ENCODE measurements at regions not wholly inside any gene's neighbourhood (a gene's known extent, or its start where the extent isn't known, plus 50 kb on each side); places are given as distances from the start of the nearest gene placed in this dataset.

DNA sequence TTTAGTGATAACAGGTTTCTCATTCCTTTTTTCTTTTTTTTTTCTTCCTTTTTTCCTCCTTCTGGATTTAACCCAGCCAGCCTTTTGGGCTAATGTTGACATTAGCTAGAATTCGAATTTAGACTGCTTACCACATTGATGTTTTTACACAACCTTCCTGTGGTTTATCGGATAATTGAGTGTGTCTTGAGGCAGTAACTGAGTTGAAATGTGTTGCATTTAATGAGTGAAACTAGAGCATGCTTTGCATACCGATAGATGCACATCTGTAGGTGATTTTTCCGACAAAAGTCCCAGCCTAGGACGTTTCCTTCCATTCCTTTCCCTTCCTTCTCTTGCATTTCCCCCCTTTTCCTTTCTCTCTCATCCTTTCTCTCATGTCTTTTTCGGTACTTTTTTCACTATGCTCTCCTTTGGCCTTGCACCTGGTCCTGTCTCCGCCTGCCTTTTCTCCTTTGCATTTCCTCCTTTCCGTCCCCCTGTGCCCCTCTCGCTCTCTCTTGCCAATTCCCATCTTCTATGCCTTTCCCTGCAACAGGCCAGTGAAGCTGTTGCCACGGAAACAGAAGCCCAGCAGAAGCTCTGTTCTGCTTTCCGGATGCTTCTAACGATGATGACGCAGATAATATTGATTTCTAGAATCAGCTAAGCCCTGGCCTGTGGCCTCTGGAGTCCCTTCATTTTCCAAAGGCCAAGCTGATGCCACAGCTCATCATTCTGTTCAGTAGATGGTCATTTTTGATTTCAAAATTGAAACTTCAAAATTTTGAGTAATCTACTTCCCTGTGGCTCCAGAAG lies 76.1 kb downstream of the SLC25A47 start:
- DNase-seq (ENCODE audit: low read depth, low spot score), result no peak

DNA sequence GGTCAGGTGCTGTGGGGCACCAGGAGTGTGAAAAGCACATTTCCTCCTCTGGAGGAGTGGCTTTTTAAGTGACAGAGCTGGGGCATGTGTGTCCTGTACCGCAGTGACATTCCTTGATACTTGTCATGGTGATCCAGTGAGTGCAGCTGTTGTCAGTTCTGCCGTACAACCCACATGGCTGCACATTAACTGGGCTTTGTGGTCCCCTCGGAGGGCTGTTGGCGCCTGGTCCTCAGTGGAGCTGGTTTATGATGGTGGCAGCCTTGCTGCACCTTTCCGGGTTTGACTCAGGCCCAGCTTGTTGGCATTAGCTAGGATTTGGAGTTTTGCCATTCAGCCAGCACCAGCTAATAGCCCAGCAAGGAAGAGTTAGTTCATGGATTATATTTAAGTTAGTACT lies 77.0 kb downstream of the SLC25A47 start:
- no peak for DNase-seq (ENCODE audit: low read depth, low spot score)

DNA sequence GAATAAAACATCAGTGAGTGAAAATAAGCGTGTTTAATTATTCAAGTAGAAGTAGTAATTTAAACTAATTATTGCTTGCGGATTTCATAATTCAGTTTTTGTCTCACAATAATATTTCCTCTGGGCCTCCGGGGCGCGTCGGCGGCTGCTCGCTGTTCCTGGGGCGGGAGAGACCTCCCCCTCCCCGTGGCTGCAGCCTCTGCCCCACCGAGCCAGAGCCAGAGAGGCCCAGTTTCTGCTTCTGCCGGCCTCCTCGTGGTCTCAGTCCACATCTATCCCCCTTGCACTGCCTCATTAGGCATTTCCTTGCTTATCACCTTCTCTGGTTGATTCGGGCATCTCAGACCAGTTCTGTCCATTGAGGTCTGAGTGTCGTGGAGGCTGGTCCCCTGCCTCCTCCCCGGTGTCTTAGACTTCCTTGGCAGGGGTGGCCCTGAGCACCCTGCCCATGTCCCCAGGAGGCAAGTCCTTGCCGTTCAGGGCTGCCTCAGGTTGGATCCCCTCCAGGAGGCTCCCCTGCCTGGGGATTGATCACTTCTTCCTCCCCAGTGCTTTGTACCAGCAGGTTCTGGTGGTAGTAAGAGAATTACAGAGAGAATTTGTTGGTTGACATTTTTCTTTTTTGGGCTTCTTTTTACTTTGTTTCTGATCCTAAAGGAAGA lies 78.0 kb downstream of the SLC25A47 start:
- no peak for DNase-seq (ENCODE audit: low read depth, low spot score)

DNA sequence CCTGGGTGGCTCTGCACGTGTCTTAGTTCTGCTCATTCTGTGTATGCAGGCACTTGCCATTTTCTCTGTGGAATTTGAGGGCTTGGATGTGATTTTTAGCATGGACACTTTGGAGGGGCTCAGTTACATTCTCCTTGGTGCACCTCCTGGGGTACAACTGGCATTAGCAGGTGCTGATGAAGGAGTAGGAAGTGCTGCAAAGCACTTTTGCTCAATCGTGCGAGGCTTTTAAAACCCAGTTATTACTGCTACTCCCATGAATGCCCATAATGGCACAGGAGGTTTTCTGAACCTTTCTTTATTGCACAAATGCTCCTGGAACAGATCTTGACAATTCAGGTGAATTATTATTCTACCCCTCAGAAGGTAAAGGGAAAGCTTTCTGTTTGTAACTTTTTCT lies 78.7 kb downstream of the SLC25A47 start:
- no peak for DNase-seq (ENCODE audit: low read depth, low spot score)

DNA sequence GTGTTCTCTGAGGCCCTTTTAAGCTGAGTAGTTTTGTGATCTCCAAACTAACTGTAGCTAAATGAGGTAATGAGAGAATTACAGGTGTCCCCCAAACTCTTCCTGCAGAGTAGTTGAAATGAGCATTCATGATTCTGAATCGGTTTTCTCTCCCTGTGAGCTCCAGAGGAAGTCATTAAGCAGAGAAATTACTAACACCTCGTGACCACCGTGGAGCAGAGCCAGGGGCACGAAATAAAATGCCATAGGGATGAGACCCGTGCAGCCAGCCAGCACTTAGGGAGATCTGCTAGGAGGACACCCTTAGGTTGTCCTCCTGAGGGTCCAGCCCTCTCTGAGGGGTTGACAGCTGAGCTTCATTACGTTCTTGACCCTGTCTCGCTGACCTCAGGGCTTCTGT lies 79.5 kb downstream of the SLC25A47 start:
- no peak for DNase-seq (ENCODE audit: low read depth, low spot score)

DNA sequence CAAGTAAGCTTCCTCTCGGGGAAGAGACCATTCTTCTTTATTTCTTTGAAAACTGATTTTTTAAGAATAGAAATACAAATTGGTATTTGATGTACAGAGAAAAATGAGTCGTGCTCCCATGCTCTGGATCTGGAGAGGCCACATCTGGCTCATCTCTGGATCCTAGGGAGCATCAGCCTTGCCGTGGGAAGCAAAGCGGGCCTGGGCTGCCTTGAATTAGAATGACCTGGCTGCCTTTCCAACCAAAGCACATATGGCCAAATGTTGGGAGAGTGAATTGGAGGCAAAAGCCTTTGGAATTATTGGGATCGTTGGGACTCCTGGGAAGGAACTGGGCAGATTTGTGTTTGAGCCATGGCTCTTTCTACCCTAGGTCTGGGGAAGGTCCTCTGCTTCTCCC lies 80.0 kb downstream of the SLC25A47 start:
- no peak for DNase-seq (ENCODE audit: low read depth, low spot score)

DNA sequence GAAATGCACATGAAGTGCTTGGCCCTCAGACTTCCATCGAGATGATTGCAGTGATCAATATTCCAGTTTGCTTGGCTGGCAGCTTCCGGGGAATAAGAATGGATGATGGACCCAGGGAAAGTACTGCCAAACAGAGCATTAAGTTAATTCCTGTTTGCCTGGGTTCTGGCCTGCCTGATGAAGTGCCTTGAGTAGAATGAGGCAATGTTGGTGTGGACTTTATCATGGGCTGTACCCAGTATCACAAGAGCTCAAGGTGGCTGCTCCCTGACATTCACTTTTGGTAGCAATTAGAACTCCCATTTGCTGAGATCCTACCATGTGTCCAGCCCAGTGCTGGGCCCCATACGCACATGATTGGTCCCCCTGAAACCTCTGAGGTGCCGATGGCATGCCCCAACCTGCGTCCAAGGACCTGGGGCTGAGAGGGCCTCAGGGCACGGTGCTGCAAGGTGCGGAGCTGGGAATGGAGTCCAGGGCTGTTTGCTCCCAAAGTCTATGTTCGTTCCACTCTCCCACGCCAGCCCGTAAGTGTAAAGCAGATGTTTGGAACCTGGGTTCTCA lies 80.7 kb downstream of the SLC25A47 start:
- no peak for DNase-seq (ENCODE audit: low read depth, low spot score)

DNA sequence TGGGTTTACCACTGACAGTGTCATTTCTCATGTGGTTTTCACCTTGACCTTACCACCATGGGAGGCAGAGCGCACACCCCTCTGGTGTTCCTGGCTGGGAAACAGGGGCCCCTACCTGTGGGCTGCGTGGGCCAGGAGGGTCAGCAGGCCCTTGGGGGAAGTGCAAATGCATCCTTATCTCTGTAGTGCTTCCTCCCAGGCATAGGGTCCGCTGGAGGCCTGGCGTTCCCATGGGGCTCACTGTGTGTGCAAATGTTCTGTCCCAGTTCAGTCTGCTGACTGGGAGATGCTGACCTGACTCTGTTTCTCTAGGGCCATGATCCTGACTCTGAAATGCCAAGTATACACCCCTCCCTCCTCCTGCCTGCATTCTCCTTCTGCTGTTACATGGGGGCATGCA lies 81.3 kb downstream of the SLC25A47 start:
- DNase-seq (ENCODE audit: low read depth, low spot score), result no peak

DNA sequence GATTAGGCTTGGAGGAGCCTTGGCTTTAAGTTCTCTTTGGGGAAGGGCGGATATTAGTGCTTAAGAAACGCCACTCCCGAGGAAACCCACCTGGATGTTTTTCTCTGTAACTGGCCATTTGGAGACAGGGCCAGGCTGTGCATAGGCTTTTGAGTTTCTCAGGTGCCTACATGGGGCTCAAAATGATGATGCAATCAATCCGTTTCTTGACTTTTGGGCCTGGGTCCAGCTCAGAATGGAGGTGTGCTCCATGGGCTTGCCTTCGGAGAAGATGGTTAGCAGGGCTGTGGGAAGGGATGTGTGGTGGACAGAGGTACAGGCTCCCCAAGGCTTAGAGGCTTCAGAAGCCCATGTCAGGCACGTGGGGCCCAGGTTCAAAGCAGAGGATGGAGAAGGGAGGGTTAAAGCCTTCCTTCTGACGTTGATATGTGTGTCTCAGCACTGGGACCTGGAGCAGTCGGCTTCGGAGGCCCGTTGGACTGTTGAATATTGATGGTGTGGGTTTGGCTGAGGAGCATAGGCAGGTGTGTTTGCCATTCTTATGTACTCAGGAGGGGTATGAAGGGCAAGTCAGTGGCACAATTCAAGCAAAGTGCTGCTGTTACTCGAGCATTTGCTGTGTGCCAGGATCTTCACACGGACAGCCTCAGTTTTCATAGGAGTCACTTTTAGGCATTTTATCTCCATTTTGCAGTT lies 82.8 kb downstream of the SLC25A47 start:
- no peak for DNase-seq (ENCODE audit: low read depth, low spot score)

DNA sequence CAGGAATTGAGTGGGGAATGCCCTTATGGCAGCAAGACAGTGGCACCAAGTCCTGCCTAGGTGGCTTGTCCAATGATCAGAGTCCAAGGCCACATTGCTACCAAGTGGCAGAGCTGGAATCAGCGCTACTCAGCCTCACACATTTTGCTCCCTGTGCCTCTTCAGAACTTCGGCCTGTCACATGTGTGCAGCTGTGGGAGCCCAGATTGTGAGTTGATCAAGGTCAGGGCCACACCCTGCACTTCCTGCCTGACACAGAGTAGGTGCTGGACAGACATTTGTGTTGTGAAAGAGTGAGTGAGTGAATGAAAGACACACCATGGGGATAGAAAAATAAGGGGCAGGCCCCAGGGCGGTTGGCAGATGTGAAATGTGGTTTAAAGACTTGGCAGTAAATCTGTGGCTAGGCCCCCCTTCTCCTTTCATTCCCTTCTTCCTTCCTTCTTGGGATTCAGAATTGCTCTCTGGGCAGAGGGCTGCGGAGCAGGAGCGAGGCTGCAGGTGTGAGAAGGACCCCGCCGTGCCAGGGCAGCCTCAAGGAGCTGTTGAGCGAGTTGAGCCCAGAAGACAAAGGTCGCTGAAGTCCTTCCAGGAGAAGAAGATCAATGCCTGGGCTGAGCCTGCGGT lies 83.5 kb downstream of the SLC25A47 start:
- DNase-seq (ENCODE audit: low read depth, low spot score), result no peak

DNA sequence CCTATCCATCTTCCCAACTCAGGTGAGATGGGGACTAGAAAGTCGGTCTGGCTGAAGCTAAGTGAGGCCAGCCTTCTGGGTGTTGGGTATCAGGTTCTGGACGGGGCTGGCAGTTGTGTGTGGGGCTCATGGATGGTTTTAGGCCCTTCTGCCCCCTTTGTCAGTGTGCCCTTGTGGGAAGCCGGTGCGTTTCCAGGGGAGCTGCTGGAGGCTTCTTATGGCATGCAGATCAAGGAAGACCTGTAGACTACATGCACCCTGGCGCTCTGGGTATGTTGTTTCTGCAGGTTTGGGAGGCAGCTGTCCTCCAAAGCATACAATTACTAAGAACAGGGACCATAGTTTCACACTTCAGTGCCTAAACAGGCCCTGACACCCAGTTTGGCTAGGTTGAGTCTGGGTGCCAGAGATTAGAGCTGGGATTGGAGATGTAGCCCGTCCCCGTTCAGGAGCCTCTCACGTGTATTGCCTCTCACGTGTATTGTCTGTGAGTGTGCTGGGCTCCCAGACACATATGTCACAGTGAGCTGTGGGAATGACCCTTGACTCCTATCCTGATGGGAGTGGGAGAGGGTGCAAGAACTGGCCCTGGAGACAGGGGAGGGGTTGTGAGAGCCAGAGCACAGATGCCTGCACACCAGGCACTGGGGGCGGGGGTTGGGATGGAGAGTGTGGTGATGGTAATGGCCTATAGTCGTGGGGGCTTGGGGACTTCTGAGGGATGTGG lies 84.4 kb downstream of the SLC25A47 start:
- DNase-seq (ENCODE audit: low read depth, low spot score), result no peak

DNA sequence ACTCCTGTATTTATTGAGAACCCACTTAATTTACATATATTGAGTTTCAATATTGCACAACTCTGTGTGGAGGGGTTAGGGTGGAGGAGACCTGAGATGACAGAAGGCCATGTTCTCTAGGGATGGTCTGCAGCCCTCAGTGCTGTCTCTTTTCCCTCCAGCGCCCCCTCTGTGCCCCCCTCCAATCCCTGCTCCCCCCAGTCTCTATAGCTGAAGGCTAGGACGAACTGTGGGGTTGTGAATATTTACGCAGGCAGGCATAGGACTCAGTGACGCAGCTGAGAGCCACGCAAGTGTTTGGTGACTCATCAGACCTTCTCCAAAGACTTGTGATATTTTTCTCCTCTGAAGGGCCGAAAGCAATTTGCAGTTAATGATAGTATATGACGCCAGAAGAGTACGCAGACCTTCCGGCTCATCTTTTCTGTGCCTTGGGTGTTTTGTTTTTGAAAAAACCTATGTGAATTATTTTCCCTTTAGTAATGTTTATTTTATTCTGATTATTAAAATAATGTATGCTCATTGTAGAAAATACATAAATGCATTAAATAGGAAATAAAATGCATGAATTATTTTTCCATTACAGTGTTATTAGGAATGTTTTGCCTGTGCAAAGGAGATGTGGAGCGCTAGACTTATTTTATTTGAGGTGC lies 85.3 kb downstream of the SLC25A47 start:
- DNase-seq (ENCODE audit: low read depth, low spot score), result no peak

DNA sequence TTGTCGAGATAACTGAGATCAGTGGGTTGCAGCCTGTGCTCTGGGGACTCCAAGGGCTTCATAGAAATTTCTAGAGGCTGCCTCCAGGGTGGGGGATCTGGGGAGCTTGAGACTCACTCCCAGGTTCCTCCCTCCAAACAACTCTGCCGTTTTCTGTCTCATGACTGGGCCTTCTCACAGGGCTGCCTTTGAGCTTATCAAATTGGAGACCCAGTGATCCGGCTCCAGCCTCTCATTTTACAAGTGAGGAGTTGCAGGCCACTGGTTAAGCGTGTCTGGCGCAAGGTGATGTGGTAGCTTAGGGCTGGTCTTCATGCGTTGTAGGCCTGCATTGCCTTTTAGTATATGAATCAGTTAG lies 85.8 kb downstream of the SLC25A47 start:
- DNase-seq (ENCODE audit: low read depth, low spot score), result no peak

DNA sequence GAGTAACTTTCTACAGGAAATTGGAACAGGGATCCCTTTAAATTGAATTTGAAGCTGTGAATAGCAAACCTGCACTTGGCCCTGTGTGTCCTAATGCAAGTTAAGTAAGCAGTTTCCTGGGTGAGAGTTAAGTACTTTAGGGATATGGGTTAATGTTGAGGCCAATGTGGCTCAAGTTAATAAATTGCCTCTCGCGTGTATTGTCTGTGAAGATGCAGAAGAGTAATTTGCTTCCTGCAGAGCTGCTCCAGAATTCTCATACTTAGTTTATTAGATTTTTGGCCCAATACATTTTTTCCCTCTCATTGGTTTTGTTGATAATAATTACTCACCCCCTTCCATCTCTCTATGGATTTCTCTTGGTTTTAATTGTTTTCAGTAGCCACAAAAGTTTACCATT lies 86.5 kb downstream of the SLC25A47 start:
- DNase-seq (ENCODE audit: low read depth, low spot score), result no peak

DNA sequence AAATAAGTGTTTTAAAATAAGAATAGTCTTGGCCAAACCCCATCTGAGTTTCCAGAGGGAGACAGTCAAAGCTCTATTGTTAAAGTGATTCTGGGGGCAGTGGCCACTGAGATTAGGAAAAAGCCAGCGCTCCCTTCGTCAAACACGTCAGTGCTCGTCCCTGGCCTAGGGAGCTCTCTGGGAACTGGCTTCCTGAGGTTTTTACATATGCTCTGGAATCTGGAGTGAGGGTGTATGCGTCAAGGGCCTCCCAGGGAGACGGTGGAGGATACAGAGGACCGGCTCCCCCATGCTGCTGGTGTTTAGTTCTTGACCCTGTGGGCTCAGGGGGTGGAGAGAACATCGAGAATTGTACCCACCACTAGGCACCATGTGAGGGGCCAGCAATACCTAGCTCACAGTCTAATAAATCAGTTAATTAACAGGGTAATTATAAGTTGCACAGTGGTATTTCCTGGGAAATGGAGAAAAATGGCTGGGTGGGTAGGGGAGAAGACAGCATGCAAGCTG lies 87.0 kb downstream of the SLC25A47 start:
- DNase-seq (ENCODE audit: low read depth, low spot score), result no peak

DNA sequence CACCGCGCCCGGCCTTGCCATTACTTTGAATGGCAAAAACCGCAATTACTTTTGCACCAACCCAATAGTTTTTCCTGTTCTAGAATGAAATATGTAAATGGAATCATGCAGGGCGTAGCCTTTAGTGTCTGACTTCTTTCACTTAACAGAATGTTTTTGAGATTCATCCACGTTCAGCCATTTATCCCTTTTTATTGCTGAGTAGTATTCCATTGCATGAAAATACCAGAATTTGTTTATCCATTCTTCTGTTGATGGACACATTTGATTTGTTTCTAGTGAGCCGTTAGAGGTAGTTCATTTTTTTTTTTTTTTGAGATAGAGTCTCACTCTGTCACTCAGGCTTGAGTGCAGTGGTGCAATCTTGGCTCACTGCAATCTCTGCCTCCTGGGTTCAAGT lies 90.6 kb downstream of the SLC25A47 start:
- no peak for DNase-seq (ENCODE audit: low read depth, low spot score)

DNA sequence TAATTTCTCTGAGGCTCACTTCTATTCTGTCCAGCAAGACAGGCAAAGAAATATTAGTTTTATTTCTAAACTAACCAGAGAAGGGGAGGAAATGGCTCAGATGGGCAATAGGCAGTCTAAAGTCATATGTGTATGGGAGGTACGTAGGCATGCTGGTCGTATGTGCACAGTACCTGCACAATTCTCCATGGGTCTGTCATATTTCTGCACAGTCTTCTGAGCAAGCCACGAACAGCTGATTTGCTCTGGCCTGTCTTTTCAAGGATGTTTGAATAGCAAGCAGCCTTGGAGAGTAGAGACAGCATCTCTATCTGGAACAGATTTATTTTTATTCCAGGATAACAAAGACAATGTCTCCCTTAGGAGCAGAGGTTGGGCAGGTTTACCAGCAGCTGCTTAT lies 92.1 kb downstream of the SLC25A47 start:
- DNase-seq (ENCODE audit: low read depth, low spot score), result no peak

DNA sequence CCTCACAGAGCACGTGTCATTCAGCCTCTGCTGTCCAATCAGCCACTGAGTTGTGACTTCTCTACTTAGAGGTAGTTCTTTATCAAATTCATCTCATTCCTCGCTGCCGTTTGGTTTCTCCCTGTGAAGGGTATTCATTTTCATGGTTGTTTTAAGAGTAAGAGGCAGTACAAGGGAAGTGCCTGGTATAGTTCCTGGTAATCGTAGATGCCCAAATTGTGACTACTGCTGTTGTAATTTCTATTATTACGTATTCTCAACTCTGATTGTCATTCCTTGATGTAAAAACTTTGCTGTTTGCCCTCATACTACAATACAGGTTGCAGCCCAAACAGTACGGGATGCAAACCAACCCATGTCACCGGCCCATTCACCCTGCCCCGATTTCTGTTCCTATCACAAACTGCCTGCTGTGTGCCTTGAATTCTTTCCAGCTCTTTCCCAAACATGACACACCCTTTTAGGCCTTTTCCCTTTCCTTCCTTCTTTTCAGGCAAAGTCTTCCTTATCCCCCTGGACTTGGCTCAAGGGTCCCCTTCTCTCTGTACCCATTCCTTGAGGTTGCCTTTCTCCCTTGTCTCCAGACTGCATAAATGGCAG lies 93.0 kb downstream of the SLC25A47 start:
- DNase-seq (ENCODE audit: low read depth, low spot score), result no peak

DNA sequence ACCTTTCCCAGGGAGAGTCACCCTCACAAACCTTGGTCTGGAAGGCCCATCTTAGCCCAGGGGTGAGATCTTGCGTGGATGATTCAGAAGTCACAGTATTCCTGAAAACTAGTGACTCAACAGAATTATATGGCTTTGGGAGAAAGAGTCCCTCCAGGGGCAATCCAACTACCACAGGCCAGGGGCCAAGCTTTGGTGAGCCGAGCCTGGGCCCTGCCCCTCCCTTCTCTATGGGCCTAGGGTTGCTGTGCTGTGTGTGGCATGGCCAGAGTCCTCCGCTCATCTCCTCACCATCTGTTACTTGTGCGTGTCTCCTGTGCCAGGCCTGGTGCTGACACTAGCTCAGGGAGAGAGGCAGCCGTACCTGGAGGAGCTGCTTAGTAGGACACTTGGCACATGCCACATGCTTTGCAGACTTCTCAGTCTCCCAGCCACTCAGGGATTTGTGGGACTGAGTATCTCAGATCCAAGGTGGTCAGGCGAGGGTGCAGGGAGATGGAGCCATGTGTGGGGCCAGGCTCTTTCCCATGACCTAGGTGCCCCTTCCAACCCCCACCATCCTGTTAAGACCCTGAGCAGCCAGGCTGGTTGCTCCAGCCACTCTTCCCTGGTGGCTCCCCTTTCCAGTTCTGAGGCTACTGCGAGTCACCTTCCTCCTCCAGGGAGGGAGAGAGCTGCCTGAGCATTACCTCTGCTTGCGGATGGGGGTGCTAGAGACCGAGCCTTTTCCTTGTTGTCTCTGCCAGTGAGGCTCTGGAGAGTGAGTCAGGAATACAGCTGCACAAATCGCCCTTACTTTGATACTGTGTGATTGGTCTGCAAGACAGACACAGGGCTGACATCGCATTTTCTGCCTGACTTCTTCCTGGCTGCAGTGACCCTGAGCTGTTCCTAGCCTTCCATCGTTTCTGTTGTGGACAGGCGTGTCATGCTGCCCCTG lies 94.1 kb downstream of the SLC25A47 start:
- DNase-seq (ENCODE audit: low read depth, low spot score), result peak; percentile 52

Measured in iPS DF 19.7 (cell line).